NCI-H446 treated with DMSO at 0.1 percent for 48 hours (cell line): ENCODE measurements at regions not wholly inside any gene's neighbourhood (a gene's known extent, or its start where the extent isn't known, plus 50 kb on each side); places are given as distances from the start of the nearest gene placed in this dataset.

ENCODE experiments used
- DNase-seq: peaks from one replicate; lab custom pipeline; 2025; lab: John Stamatoyannopoulos, UW

- no peak for DNase-seq
Measured at GRCh38 chr2:45068571-45069140, 59.4 kb upstream of the SIX2 start.

- DNase-seq, result no peak
Measured at GRCh38 chr2:45067859-45068570, 58.8 kb upstream of the SIX2 start.
